ENCODE measurements at regions not wholly inside any gene's neighbourhood (a gene's known extent, or its start where the extent isn't known, plus 50 kb on each side); places are given as distances from the start of the nearest gene placed in this dataset.

GRCh38 chr10:43702213-43702935 lies 53.7 kb upstream of the ZNF32 start:
- no peak for DNase-seq

GRCh38 chr10:43701295-43701694 lies 52.6 kb upstream of the ZNF32 start:
- DNase-seq: no peak

GRCh38 chr10:43700306-43700705 lies 51.6 kb upstream of the ZNF32 start:
- DNase-seq: no peak

GRCh38 chr10:43699516-43699915 lies 50.8 kb upstream of the ZNF32 start:
- DNase-seq: no peak

All from DMS 273 treated with DMSO at 0.1 percent for 48 hours (cell line).